Breast epithelium (tissue), 3 donors: ENCODE measurements at regions not wholly inside any gene's neighbourhood (a gene's known extent, or its start where the extent isn't known, plus 50 kb on each side); places are given as distances from the start of the nearest gene placed in this dataset.

Source experiments
- CTCF ChIP-seq, 3 donors: fragments of 450-650 bp; IDR thresholded peaks; one replicate each; pipeline ENCODE4 v1.5.1; 2016 to 2017; ENCODE audit warnings: antibody characterized with exemption in 3 of 3, mild to moderate bottlenecking in 3 of 3, moderate library complexity in 3 of 3
- POLR2A ChIP-seq: fragments of 450-650 bp; IDR thresholded peaks from one replicate; pipeline ENCODE4 v1.6.1; 2016; ENCODE audit warnings: antibody characterized with exemption, mild to moderate bottlenecking, moderate library complexity

GRCh38 chr5:24281818-24282217 lies 363.0 kb downstream of the CDH10 start:
- TF ChIP-seq POLR2A = no peak
- no peak for TF ChIP-seq CTCF (IDR thresholded peaks at IDR 0.05)
